ENCODE measurements at regions not wholly inside any gene's neighbourhood (a gene's known extent, or its start where the extent isn't known, plus 50 kb on each side); places are given as distances from the start of the nearest gene placed in this dataset.

- ATAC-seq (no peak), FAIRE-seq (no peak), DNase-seq (ENCODE audit: low read depth in 1 of 2, low spot score in 1 of 2) (no peak)
- H3K9me3 ChIP-seq: no peaks in the 10 kb centered on the region
- H3K27ac ChIP-seq: no peak overlapping the region
- ChIA-PET CTCF (no interaction called here), POLR2A (no interaction called here)
- no peak overlapping the region for H3K4me3 ChIP-seq
- no peak for TF ChIP-seq MAFK (IDR thresholded peaks at IDR 0.05; ENCODE audit: partially characterized antibody)
- no peak overlapping the region for H3K4me2 ChIP-seq
- H3K4me1 ChIP-seq: no peaks in the 10 kb centered on the region
- WGBS (ENCODE audit: missing lambda C conversion rate): 5% methylated on average over 4 of the region's 4 CpGs
Measured at GRCh38 chr10:53284615-53285182, 512.1 kb upstream of the MBL2 start.

DNA sequence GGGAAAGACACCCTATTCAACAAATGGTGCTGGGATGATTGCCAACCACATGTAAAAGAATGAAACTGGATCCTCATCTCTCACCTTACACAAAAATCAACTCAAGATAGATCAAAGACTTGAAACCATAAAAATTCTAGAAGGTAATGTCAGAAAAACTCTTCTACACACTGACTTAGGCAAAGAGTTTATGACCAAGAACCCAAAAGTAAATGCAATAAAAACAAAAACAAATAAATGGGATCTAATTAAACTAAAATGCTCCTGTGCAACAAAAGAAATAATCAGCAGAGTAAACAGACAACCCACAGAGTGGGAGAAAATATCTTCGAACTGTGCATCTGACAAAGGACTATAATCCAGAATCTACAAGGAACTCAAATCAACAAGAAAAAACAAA, 504.2 kb upstream of the MBL2 start:
- H3K4me2 ChIP-seq: no peak overlapping the region
- H3K4me1 ChIP-seq: no peaks in the 10 kb centered on the region
- ChIA-PET POLR2A (no interaction called here), CTCF (no interaction called here)
- H3K9me3 ChIP-seq: peaks cover 3% of the 10 kb centered on the region; the same call in 2 of the 3 replicates
- H3K4me3 ChIP-seq: no peak overlapping the region
- 7% methylated on average over 1 of the region's 1 CpG for WGBS (ENCODE audit: missing lambda C conversion rate)
- ATAC-seq (no peak), DNase-seq (ENCODE audit: low read depth in 1 of 2, low spot score in 1 of 2) (no peak), FAIRE-seq (no peak)
- TF ChIP-seq, protein P1, sequence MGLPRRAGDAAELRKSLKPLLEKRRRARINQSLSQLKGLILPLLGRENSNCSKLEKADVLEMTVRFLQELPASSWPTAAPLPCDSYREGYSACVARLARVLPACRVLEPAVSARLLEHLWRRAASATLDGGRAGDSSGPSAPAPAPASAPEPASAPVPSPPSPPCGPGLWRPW (IDR thresholded peaks at IDR 0.05): no peak
- TF ChIP-seq SREBF2 (IDR thresholded peaks at IDR 0.05) (no peak), SMC3 (IDR thresholded peaks at IDR 0.05) (no peak), CEBPB (IDR thresholded peaks at IDR 0.05) (no peak), HEYL (CRISPR knock-in tag; IDR thresholded peaks at IDR 0.05) (no peak), PHF8 (IDR thresholded peaks at IDR 0.05; ENCODE audit: borderline replicate concordance, low read depth) (no peak), HOXB5 (CRISPR knock-in tag; IDR thresholded peaks at IDR 0.05) (no peak), BCL3 (IDR thresholded peaks at IDR 0.05) (no peak), FOSB (CRISPR knock-in tag; IDR thresholded peaks at IDR 0.05) (no peak)
- H3K27ac ChIP-seq: no peak overlapping the region

GRCh38 chr10:53269482-53269881, 496.9 kb upstream of the MBL2 start:
- no peak overlapping the region for H3K27ac ChIP-seq
- 1% methylated on average over 2 of the region's 2 CpGs for WGBS (ENCODE audit: missing lambda C conversion rate)
- POLR2A ChIA-PET: no interaction called here
- H3K4me2 ChIP-seq: no peak overlapping the region
- peaks cover 3% of the 10 kb centered on the region; the same call in 2 of the 3 replicates for H3K9me3 ChIP-seq
- H3K4me1 ChIP-seq: no peaks in the 10 kb centered on the region
- no peak for FAIRE-seq
- TF ChIP-seq ZSCAN20 (CRISPR knock-in tag; IDR thresholded peaks at IDR 0.05): no peak
- TF ChIP-seq MAFK (IDR thresholded peaks at IDR 0.05; ENCODE audit: partially characterized antibody): peak; percentile 21
- TF ChIP-seq CBX2 (IDR thresholded peaks at IDR 0.05; ENCODE audit: borderline replicate concordance, low read depth): no peak
- TF ChIP-seq HOXB13 (CRISPR knock-in tag; IDR thresholded peaks at IDR 0.05; ENCODE audit: low read depth): no peak
- TF ChIP-seq RCOR1 (IDR thresholded peaks at IDR 0.05; ENCODE audit: low read depth, low read length): no peak
- no peak for TF ChIP-seq JUNB (IDR thresholded peaks at IDR 0.05)
- CTCF ChIA-PET: no interaction called here
- no peak for DNase-seq (ENCODE audit: low read depth in 1 of 2, low spot score in 1 of 2)
- H3K4me3 ChIP-seq: no peak overlapping the region
- ATAC-seq: no peak

- no peak for DNase-seq (ENCODE audit: low read depth in 1 of 2, low spot score in 1 of 2)
- WGBS (ENCODE audit: missing lambda C conversion rate): 0% methylated on average over 1 of the region's 1 CpG
- no peaks in the 10 kb centered on the region for H3K9me3 ChIP-seq
- FAIRE-seq: no peak
- H3K27ac ChIP-seq: no peak overlapping the region
- CTCF ChIA-PET: no interaction called here
- POLR2A ChIA-PET: no interaction called here
- TF ChIP-seq ZC3H11A (IDR thresholded peaks at IDR 0.05) (no peak), RFX5 (IDR thresholded peaks at IDR 0.05) (no peak)
- TF ChIP-seq, protein P1 (IDR thresholded peaks at IDR 0.05): no peak
- H3K4me3 ChIP-seq: no peak overlapping the region
- H3K4me2 ChIP-seq: no peak overlapping the region
- no peak for ATAC-seq
- H3K4me1 ChIP-seq: no peaks in the 10 kb centered on the region
Measured at GRCh38 chr10:53260213-53260612, 487.6 kb upstream of the MBL2 start.

DNA sequence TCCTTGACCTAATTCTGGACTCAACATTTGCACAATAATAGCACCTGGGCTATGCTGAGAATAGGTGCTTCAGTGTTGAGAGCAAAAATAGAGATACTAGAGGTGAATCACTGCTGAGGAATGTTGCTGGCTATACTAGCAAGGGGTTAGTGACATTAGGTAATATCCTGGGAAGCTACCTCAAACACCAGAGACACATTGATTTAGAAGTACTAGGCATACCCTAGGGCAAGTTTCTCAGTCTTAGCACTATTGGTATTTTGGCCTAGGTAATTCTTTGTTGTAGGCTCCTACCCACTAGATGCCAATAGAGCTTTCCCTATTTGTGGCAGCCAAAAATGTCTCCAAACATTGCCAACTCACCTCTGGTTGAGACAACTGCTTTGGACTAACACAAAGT, 484.0 kb upstream of the MBL2 start:
- ChIA-PET POLR2A (no interaction called here), CTCF (no interaction called here)
- FAIRE-seq (no peak), ATAC-seq (no peak), DNase-seq (ENCODE audit: low read depth in 1 of 2, low spot score in 1 of 2) (no peak)
- TF ChIP-seq FOSL2 (IDR thresholded peaks at IDR 0.05): no peak
- no peak for TF ChIP-seq FOSL2 (CRISPR knock-in tag; IDR thresholded peaks at IDR 0.05)
- no peak for TF ChIP-seq RCOR1 (IDR thresholded peaks at IDR 0.05; ENCODE audit: low read depth, low read length)
- no peak for TF ChIP-seq JUNB (IDR thresholded peaks at IDR 0.05)
- TF ChIP-seq TP53 (CRISPR knock-in tag; IDR thresholded peaks at IDR 0.05): no peak
- TF ChIP-seq CHD2 (IDR thresholded peaks at IDR 0.05; ENCODE audit: low read length, partially characterized antibody): no peak
- TF ChIP-seq BHLHE40 (IDR thresholded peaks at IDR 0.05; ENCODE audit: low read depth, low read length): no peak
- TF ChIP-seq, protein P1 (IDR thresholded peaks at IDR 0.05): no peak
- TF ChIP-seq NFE2L2 (conservative IDR thresholded peaks at IDR 0.05; ENCODE audit: low read length): no peak
- no peak for TF ChIP-seq POLR2AphosphoS2 (conservative IDR thresholded peaks at IDR 0.05; ENCODE audit: low read length)
- TF ChIP-seq FOXS1 (CRISPR knock-in tag; IDR thresholded peaks at IDR 0.05): no peak
- no peak for TF ChIP-seq SREBF2 (IDR thresholded peaks at IDR 0.05)
- no peak for TF ChIP-seq RFX5 (IDR thresholded peaks at IDR 0.05)
- Histone ChIP-seq H3K4me1 (no peaks in the 10 kb centered on the region), H3K27ac (no peak overlapping the region), H3K4me3 (no peak overlapping the region), H3K4me2 (no peak overlapping the region), H3K9me3 (no peaks in the 10 kb centered on the region)

Data from A549 (cell line).